ENCODE measurements at regions not wholly inside any gene's neighbourhood (a gene's known extent, or its start where the extent isn't known, plus 50 kb on each side); places are given as distances from the start of the nearest gene placed in this dataset.

- TF ChIP-seq CTCF (IDR thresholded peaks at IDR 0.05), result no peak
- TF ChIP-seq EP300 (IDR thresholded peaks at IDR 0.05), result no peak
These were observed 175.2 kb upstream of the IVNS1ABP start for GRCh38 chr1:185492089-185492825.

Measured in tibial nerve (tissue), 4 donors.